KOPT-K1 (cell line): ENCODE measurements at regions not wholly inside any gene's neighbourhood (a gene's known extent, or its start where the extent isn't known, plus 50 kb on each side); places are given as distances from the start of the nearest gene placed in this dataset.

Source experiments
- H3K27ac ChIP-seq: fragments of 200-600 bp; sonication (generic); 2 replicates; pipeline ENCODE4 v1.5.1; 2016; ENCODE audit warnings: antibody characterized with exemption, mild to moderate bottlenecking, low read depth, low read length; ENCODE audit not compliant: poor library complexity, severe bottlenecking
- H3K36me3 ChIP-seq: fragments of 200-600 bp; sonication (generic); 2 replicates; pipeline ENCODE4 v1.5.1; 2017; ENCODE audit warnings: antibody characterized with exemption, mild to moderate bottlenecking, low read length, moderate library complexity; ENCODE audit not compliant: insufficient read depth
- H3K9me3 ChIP-seq: fragments of 200-600 bp; sonication (generic); 2 replicates; pipeline ENCODE4 v1.5.1; 2017; ENCODE audit warnings: antibody characterized with exemption, low read length, mild to moderate bottlenecking; ENCODE audit not compliant: insufficient read depth, poor library complexity, severe bottlenecking

DNA sequence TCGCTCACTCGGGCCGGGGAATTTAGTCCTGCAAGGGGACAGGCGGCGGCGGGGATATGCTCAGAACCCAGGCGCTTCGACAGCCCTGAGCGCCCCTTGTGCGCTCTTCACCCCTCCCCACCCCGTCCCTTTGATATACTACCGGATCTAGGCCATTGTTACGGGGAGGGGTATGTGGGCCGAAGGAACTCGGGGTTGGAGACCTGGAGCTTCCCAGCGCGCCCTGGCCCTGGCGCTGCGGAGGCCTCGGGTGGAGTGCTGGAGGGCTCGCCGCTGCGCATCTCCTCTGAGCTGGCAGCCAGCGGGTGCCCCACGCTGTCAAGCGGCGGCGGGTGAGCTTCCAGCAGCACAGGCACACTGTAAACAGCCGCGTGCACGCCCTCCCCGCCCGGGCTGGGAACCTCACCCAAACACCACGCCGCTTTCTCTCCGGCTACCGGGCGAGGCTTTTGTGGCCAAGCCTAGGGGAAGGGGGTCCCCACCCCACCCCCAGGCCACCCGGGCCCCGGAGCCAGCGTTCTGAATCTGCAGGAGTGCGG is 54.5 kb upstream of the BCOR start:
- peak overlapping the region; percentile 97 for H3K27ac ChIP-seq
- no peaks in the 10 kb centered on the region for H3K9me3 ChIP-seq
- no peaks in the 10 kb centered on the region for H3K36me3 ChIP-seq

DNA sequence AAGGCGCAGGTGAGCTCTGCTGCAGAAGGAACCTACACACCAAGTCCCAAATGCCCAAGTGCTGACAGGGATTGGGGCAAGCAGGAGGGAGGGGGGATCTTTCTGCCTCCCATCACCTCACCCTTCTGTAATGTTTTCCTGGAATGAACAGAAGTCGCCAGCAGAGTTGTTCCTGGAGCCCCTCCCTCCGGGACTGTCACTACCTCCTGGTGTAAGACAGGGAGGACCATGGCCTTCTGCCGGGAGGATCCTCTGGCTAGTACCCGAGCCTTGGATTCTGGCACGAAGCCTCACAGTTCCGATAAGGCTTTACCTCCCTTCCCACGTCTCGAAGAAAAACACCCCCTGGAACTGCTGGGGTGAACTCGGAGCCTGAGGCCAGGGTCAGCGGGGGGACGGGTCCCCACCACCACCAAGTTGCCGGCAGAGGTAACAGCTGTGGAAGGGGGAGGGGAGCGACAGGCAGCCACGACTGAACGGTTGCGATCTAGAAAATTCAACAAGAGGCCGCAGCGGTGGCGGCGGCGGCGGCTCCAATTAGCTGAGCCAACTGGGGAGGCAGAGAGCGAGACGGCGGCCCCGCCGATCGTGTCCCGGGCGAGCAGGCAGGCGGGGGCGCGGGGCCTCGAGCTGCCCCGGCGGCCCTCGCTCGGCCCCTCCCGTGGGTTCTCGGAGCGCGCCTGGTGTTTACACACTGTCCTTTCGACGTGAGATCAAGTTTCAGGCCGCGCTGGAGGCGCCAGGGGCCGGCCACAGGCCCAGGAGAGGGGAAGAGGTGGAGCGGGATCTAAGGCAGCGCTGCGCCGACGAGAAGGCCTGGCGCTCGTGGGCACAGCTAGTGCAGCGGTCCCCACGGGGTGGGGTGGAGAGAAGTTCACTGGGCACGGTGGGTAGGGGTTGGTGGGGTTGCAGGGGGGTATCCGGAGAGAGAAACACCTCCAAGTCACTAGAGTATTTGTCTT is 53.7 kb upstream of the BCOR start:
- peak overlapping the region; percentile 97 for H3K27ac ChIP-seq
- no peaks in the 10 kb centered on the region for H3K9me3 ChIP-seq

DNA sequence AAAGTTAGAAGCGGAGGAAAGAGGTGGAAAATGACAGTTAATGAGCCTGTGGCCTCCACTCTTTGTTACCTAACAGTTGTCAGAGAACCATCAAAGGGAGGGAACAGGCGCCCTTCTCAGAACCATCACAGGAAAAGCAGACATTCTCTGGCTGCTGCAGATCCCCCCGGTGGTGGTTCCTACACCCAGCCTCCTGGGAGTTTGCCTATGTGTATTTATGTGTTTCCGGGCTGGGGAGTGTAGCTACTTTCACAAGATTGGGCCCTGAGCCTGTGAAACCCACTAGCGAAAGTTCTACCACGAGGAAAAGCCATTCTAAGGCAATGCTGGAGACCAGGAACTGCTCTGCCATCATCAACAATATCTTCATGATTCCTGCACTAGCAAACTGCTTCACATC is 52.7 kb upstream of the BCOR start:
- H3K36me3 ChIP-seq: no peaks in the 10 kb centered on the region
- no peaks in the 10 kb centered on the region for H3K9me3 ChIP-seq
- H3K27ac ChIP-seq: peak overlapping the region; percentile 97

More for the DNA sequence above, 53.7 kb upstream of the BCOR start:
- no peaks in the 10 kb centered on the region for H3K36me3 ChIP-seq

DNA sequence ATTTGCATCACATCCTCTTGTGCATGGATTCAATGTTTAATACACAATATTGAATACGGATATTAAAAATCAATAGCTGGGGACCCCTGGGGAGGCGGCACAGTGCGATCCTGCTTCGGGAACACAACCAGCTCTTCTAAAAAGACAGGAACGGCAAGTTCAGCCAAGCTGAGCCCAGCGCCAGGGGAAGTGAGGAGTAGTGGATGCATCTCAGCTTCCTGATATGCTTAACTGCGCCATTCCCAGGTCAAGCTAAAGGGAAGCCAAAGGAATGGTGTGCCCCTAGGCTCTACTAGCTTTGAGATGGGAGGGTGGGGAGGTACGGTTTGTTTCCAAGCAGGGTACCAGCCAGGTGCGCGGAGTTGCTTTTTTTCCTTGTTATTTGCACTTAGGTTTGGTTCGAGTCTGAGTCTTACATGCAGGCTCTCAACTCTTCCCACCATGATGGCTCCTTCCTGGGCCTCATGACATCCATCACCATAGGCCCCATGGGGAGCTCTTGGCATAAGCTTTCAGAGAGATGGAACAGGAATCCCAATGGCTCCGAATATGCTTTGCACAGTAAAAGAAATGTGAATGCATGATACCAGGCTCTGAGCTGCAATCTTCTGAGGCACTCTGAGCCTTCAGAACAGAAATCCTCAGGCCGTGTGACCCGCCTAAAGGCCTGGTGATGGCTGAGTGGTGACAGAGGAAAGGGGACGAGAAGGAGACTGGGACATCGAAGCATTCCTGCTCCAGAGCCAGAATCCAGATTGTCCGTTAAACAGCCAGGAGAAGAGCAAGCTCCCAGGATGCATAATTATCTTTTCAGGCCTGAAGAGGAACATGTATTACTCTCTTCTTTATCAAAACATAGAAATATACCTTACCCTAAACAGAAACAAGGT is 51.8 kb upstream of the BCOR start:
- no peaks in the 10 kb centered on the region for H3K36me3 ChIP-seq
- peak overlapping the region; percentile 97 for H3K27ac ChIP-seq
- H3K9me3 ChIP-seq: no peaks in the 10 kb centered on the region

DNA sequence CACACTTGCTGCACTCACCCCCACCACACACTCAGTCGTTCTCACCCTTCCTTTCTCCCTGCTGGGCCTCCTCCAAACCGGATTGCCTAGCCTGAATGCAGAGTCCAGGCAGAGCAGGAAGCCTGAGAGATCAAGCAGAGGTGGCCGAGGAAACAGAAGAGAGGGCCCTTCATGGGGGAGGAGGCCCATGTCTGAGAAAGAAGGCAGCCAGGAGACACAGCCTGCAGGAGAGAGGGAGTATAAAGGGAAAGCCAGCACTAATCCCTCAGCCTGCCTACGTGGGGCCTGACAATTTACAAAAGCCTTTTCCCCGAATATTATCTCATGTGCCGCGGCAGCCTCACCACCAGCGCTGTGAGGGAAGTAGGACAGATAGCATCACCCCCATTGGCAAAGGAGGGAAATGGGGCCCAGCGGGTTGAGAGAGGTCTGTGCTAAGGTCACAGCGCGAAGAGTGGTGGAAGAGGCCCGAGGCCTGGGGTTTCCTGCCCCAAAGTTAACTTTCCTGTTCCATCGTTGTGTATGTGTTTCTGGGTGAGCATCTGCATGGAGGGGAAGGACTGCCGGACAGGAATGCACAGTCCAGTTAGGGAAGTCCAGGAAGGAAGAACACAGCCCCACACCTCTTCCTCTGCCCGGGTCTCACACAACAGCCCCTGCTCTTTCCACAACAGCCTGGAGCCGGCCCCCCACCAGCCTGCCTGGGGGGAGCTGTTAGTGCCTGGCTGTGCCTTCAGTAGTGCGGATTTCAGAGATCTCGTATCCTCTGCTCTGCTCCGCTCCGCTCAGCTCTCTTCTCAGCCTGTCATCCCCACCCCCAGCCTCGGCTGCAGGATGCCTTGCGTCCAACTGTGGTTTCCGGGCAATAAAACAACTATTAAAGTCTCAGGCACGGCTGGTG is 50.9 kb upstream of the BCOR start:
- Histone ChIP-seq H3K27ac (peak overlapping the region; percentile 97), H3K9me3 (no peaks in the 10 kb centered on the region), H3K36me3 (peaks cover 6% of the 10 kb centered on the region; the same call in 1 of the 2 replicates)

DNA sequence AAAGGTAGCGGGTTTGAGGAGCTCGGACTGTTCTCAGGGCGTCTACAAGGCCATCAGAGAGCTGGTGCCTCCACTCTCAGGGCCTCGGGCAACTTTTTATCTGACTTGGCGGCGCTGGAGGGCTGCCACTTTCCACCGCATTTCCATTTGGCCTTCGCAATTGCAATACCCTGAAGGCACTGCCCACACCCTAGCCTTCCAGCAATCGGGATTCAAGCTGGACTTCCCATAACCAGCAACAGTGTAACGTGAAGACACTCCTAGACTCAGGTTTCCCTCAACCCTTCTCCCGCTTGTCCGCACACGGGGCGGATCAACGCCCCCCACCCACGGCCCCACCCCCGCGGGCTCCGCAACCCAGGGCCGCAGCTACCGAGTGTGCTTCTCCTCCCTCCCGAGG is 50.2 kb upstream of the BCOR start:
- Histone ChIP-seq H3K9me3 (no peaks in the 10 kb centered on the region), H3K36me3 (peaks cover 10% of the 10 kb centered on the region), H3K27ac (peak overlapping the region; percentile 97)
